ENCODE measurements at regions not wholly inside any gene's neighbourhood (a gene's known extent, or its start where the extent isn't known, plus 50 kb on each side); places are given as distances from the start of the nearest gene placed in this dataset.
"Not testable (repeated sequence)": the region's sequence is repeated elsewhere in the genome, so short reads cannot be mapped to it uniquely, and the experiment has no call there.

DNA sequence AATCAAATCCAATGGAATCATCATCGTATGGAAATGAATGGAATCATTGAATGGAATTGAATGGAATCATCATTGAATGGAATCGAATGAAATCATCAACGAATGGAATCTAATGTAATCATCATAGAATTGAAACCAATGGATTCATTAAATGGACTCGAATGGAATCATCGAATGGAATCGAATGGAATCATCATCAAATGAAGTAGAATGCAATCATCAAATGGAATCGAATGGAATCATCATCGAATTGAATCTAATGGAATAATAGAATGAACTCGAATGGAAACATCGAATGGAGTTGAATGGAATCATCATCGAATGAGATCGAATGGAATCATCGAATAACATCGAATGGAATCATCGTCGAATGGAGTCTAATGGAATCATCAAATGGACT, 232.8 kb downstream of the SHCBP1 start:
- not testable (repeated sequence) for DNase-seq (ENCODE audit: low read depth, low spot score)

DNA sequence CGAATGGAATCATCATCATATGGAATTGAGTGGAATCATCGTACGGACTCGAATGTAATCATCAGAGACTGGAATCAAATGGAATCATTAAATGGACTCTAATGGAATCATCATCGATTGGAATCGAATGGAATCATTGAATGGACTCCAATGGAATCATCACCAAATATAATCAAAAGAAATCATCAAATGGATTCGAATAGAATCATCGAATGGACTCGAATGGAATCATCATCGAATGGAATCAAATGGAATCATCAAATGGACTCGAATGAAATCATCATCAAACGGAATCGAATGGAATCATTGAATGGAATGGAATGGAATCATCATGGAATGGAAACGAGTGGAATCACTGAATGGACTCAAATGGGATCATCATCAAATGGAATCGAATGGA, 233.5 kb downstream of the SHCBP1 start:
- not testable (repeated sequence) for DNase-seq (ENCODE audit: low read depth, low spot score)

DNA sequence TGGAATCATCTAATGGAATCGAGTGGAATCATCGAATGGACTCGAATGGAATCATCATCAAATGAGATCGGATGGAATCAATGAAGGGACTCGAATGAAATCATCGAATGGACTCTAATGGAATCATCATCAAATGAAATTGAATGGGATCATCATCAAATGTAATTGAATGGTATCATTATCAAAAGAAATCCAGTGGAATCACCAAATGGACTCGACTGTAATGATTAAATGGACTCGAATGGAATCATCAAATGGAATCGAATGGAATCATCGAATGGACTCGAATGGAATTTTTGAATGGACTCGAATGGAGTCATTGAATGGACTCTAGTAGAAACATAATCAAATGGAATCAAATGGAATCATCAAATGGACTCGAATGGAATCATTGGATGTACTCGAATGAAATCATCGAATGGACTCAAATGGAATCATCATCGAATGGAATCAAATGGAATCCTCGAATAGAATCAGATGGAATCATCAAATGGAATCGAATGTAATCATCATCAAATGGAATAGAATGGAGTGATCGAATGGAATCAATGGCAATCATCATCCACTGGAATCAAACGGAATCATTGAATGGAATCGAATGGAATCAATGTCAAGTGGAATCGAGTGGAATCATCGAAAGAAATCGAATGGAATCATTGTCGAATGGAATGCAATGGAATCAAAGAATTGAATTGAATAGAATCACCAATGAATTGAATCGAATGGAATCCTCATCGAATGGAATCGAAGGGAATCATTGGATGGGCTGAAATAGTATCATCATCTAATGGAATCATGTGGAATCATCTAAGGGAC, 234.2 kb downstream of the SHCBP1 start:
- DNase-seq (ENCODE audit: low read depth, low spot score), result not testable (repeated sequence)

DNA sequence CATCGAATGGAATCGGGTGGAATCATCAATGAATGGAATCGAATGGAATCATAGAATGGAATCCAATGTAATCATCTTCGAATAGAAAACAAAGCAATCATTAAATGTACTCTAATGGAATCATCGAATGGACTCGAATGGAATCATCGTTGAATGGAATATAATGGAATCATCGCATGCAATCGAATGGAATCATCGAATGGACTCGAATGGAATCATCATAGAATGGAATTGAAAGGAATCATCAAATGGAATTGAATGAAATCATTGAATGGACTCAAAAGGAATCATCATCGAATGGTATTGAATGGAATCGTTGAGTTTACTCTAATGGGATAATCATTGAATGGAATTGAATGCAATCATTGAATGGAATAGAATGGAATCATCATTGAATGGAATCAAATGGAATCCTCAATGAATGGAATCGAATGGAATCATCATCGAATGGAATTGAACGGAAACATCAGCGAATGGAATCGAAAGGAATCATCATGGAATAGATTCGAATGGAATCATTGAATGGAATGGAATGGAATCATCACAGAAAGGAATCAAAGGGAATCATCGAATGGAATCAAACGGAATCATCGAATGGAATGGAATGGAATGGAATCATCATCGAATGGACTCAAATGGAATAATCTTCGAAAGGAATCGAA, 234.9 kb downstream of the SHCBP1 start:
- DNase-seq (ENCODE audit: low read depth, low spot score), result not testable (repeated sequence)

DNA sequence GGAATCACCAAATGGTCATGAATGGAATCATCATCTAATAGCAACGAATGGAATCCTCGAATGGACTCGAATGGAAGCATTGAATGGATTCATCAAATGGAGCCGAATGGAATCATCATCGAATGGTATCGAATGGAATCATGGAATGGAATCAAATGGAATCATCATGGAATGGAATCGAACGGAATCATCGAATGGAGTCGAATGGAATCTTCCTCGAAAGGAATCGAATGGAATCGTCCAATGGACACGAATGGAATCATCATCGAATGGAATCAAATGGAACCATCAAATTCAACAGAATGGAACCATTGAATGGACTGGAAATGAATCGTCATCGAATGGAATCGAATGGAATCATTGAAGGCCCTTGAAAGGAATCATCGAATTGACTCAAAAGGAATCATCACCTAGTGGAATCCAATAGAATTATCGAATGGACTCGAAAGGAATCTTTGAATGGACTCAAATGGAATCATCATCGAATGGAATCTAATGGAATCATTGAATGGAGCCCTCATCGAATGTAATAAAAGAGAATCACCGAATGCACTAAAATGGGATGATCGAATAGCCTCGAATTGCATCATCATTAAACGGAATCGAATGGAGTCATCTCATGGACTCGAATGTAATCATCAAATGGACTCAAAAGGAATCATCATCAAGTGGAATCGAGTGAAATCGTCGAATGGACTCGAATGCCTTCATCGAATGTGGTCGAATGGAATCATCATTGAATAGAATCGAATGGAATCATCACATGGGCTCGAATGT, 236.7 kb downstream of the SHCBP1 start:
- not testable (repeated sequence) for DNase-seq (ENCODE audit: low read depth, low spot score)

DNA sequence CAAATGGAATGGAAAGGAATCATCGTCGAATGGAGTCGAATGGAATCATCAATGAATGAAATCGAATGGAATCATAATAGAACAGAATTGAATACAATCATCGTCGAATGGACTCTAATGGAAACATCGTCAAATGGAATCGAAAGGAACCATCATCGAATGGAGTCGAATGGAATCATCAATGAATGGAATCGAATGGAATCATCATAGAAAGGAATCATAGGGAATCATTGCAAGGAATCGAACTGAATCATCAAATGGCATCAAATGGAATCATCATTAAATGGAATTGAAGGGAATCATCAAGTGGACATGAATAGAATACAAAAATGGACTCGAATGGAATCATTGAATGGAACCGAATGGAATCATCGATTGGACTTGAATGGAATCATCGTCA, 237.6 kb downstream of the SHCBP1 start:
- DNase-seq (ENCODE audit: low read depth, low spot score), result not testable (repeated sequence)

DNA sequence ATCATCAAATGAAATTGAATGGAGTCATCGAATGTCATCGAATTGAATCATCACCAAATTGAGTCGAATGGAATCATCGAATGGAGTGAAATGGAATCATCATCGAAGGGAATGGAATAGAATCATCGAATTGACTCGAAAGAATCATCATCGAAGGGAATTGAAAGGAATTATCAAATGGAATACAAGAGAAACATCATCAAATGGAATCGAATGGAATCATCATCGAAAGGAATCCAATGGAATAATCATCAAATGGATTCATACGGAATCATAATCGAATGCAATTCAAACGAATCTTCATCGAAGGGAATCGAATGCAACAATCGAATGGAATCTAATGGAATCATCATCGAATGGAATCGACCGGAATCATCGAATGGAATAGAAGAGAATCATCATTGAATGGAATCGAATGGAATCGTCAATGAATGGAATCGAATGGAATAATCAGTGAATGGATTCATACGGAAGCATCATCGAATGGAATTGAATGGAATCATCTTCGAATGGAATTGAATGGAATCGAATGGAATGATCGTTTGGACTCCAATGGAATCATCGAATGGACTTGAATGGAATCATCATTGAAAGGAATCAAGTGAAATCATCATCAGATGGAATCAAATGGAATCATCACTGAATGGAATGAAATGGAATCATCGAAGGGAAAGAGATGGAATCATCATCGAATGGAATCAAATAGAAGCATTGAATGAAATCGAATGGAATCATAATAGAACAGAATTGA, 238.2 kb downstream of the SHCBP1 start:
- DNase-seq (ENCODE audit: low read depth, low spot score), result not testable (repeated sequence)

DNA sequence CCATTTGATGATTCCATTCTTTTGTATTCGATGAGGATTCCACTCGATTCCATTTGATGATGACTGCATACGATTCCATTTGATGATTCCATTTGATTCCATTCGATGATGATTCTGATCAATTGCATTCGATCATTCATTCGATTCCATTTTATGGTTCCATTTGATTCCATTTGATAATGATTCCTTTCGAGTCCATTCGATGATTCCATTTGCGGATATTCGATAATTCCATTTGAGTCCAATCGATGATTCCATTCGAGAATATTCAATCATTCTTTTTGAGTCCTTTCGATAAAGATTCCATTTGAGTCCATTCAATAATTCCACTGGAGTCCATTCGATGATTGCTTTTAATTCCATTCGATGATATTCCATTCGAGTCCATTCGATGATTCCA, 239.1 kb downstream of the SHCBP1 start:
- DNase-seq (ENCODE audit: low read depth, low spot score), result not testable (repeated sequence)

DNA sequence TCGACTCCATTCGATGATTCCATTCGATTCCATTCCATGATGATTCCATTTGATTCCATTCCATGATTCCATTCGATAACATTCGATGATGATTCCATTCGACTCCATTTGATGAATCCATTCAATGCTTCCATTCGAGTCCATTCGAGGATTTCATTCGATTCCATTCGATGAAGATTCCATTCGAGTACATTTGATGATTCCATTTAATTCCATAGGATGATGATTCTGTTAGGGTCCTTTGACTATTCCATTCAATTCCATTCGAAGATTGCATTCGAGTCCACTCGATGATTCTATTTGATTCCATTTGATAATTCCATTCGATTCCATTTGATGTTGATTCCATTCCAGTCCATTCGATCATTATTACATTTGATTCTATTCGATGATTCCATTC, 239.8 kb downstream of the SHCBP1 start:
- DNase-seq (ENCODE audit: low read depth, low spot score), result not testable (repeated sequence)
